A673 (cell line): ENCODE measurements at regions not wholly inside any gene's neighbourhood (a gene's known extent, or its start where the extent isn't known, plus 50 kb on each side); places are given as distances from the start of the nearest gene placed in this dataset.

Experiments
- BruUV-seq: library from RNA; stranded (reverse); fragments of 400-500 nt; replicated peaks from 2 replicates; lab custom pipeline; 2021; lab: Mats Ljungman, UMichigan
- CTCF ChIA-PET: fragments of 300-600 bp; sonication (Branson Sonifier 250); formaldehyde crosslinking; loops from one replicate; lab custom pipeline; 2022; ENCODE audit warnings: antibody characterized with exemption; lab: Charles Lee
- POLR2A ChIA-PET: fragments of 300-600 bp; sonication (Branson Sonifier 250); formaldehyde crosslinking; loops from one replicate; lab custom pipeline; 2022; ENCODE audit warnings: antibody characterized with exemption; ENCODE audit not compliant: low non-redundant PET; lab: Charles Lee
- DNase-seq: peaks from one replicate; pipeline ENCODE4 v3.0.0-alpha.2; 2015; ENCODE audit warnings: low spot score
- H3K27ac ChIP-seq: fragments of 200-600 bp; sonication (generic); 2 replicates; pipeline ENCODE4 v1.5.1; 2016; ENCODE audit warnings: mixed run types, low read depth, mild to moderate bottlenecking, mixed read lengths, antibody characterized with exemption, low read length; ENCODE audit not compliant: poor library complexity, severe bottlenecking
- H3K27me3 ChIP-seq: fragments of 200-600 bp; sonication (generic); replicated peaks from 2 replicates; pipeline ENCODE4 v1.6.1; 2017; ENCODE audit warnings: mixed run types, low read depth, mild to moderate bottlenecking, mixed read lengths, antibody characterized with exemption, low read length; ENCODE audit not compliant: insufficient read depth, poor library complexity
- H3K36me3 ChIP-seq: fragments of 200-600 bp; sonication (generic); 2 replicates; pipeline ENCODE4 v1.6.1; 2016; ENCODE audit warnings: mixed run types, mild to moderate bottlenecking, mixed read lengths, antibody characterized with exemption, low read length; ENCODE audit not compliant: insufficient read depth, poor library complexity, severe bottlenecking
- H3K4me1 ChIP-seq: fragments of 200-600 bp; sonication (generic); 2 replicates; pipeline ENCODE4 v1.6.1; 2017; ENCODE audit warnings: mixed run types, mild to moderate bottlenecking, mixed read lengths, antibody characterized with exemption, low read length; ENCODE audit not compliant: insufficient read depth, poor library complexity, severe bottlenecking
- H3K4me3 ChIP-seq: fragments of 200-600 bp; sonication (generic); 2 replicates; pipeline ENCODE4 v1.5.1; 2016; ENCODE audit warnings: low read depth, mixed run types, mild to moderate bottlenecking, mixed read lengths, low read length; ENCODE audit not compliant: poor library complexity, severe bottlenecking
- H3K9me3 ChIP-seq: fragments of 200-600 bp; sonication (generic); 2 replicates; pipeline ENCODE4 v1.6.1; 2016; ENCODE audit warnings: mixed run types, low read depth, mild to moderate bottlenecking, mixed read lengths, antibody characterized with exemption, low read length; ENCODE audit not compliant: poor library complexity, severe bottlenecking
- EZH2 ChIP-seq: fragments of 200-600 bp; sonication (generic); IDR thresholded peaks from 2 replicates; pipeline ENCODE4 v1.6.1; 2017; ENCODE audit warnings: borderline replicate concordance, low read depth, mild to moderate bottlenecking, mixed read lengths, antibody characterized with exemption, low read length; ENCODE audit not compliant: poor library complexity, severe bottlenecking
- intact Hi-C: fragments of 100-400 bp; cut with micrococcal nuclease; formaldehyde crosslinking; loops from one replicate; pipeline ENCODE4 v1.10.0; 2022; ENCODE audit not compliant: unreplicated experiment
- TF ChIP-seq, protein P1 (sequence below): fragments of 300-800, 200-600 bp; sonication (generic); conservative IDR thresholded peaks from 2 replicates; pipeline ENCODE4 v1.5.1; 2017; ENCODE audit warnings: low read depth, mild to moderate bottlenecking, antibody characterized with exemption, low read length, moderate library complexity, mixed read lengths

DNA sequence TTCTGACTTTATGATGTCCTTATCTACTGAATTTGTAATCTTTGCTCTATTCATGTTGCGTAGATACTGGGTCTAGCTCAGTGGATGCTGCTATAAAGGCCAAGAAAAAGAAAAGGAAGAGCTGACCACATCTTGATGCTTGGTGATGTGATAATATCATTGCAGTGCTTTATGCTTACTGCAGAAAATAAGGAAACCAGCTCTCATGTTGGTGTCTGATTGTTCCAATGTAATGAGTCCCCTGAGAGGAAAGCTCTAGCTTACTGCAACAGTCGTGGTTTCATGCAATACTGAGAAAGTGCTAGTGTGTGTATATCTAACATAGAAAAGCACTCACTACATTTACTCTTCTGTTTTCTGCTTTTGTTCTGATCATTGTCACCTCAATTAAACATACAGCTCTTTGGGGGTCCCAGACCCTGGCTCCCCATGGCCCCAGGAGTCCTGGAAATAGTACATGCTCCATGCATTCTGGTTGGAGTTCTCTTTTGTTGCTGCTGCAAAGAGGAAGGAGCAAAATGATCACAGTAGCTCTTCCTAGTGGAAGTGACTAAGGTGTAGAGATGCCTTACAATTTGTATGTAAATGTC, 338.8 kb downstream of the CYRIA start:
- no peak overlapping the region for H3K27ac ChIP-seq
- H3K4me1 ChIP-seq, result no peaks in the 10 kb centered on the region
- no peaks in the 10 kb centered on the region for H3K36me3 ChIP-seq
- POLR2A ChIA-PET, result no interaction called here
- peak; percentile 21 for DNase-seq
- CTCF ChIA-PET, result no interaction called here
- TF ChIP-seq, protein P1, sequence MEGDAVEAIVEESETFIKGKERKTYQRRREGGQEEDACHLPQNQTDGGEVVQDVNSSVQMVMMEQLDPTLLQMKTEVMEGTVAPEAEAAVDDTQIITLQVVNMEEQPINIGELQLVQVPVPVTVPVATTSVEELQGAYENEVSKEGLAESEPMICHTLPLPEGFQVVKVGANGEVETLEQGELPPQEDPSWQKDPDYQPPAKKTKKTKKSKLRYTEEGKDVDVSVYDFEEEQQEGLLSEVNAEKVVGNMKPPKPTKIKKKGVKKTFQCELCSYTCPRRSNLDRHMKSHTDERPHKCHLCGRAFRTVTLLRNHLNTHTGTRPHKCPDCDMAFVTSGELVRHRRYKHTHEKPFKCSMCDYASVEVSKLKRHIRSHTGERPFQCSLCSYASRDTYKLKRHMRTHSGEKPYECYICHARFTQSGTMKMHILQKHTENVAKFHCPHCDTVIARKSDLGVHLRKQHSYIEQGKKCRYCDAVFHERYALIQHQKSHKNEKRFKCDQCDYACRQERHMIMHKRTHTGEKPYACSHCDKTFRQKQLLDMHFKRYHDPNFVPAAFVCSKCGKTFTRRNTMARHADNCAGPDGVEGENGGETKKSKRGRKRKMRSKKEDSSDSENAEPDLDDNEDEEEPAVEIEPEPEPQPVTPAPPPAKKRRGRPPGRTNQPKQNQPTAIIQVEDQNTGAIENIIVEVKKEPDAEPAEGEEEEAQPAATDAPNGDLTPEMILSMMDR, result no peak
- TF ChIP-seq EZH2, result no peak
- H3K4me3 ChIP-seq, result no peak overlapping the region
- intact Hi-C loops, result no loop called here
- H3K27me3 ChIP-seq, result no peaks in the 10 kb centered on the region
- H3K9me3 ChIP-seq, result no peaks in the 10 kb centered on the region
- BruUV-seq, result no TSS peak

DNA sequence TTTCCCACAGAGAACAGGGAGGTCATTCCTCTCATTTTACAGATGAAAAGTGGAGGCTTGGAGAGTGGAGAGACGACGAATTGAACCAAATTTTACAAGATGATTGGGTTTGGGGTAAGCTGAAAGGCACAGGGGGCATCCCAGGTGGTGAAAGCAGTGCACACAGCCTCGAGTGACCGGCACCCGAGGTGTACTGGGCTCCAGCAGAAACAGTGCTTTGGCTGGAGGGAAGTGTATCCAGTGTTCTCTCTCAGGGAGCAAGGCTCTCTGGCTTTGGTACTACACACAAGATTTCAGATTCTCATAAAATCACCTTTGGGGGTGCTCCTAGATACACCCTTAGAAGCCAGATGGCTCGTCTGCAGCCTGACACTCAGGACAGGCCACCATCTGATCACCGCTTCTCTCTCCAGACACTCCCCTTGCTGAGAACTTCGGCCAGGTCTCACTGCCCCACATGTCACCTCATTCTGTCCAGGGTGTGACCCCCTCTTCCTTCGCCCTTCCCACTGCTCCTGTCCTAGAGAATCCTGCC, 339.6 kb downstream of the CYRIA start:
- DNase-seq, result no peak
- H3K9me3 ChIP-seq, result no peaks in the 10 kb centered on the region
- no peaks in the 10 kb centered on the region for H3K4me1 ChIP-seq
- H3K36me3 ChIP-seq, result no peaks in the 10 kb centered on the region
- no peak overlapping the region for H3K4me3 ChIP-seq
- intact Hi-C loops, result no loop called here
- no TSS peak for BruUV-seq
- CTCF ChIA-PET, result no interaction called here
- TF ChIP-seq, protein P1, result no peak
- TF ChIP-seq EZH2, result no peak
- H3K27ac ChIP-seq, result no peak overlapping the region
- H3K27me3 ChIP-seq, result no peaks in the 10 kb centered on the region
- POLR2A ChIA-PET, result no interaction called here

DNA sequence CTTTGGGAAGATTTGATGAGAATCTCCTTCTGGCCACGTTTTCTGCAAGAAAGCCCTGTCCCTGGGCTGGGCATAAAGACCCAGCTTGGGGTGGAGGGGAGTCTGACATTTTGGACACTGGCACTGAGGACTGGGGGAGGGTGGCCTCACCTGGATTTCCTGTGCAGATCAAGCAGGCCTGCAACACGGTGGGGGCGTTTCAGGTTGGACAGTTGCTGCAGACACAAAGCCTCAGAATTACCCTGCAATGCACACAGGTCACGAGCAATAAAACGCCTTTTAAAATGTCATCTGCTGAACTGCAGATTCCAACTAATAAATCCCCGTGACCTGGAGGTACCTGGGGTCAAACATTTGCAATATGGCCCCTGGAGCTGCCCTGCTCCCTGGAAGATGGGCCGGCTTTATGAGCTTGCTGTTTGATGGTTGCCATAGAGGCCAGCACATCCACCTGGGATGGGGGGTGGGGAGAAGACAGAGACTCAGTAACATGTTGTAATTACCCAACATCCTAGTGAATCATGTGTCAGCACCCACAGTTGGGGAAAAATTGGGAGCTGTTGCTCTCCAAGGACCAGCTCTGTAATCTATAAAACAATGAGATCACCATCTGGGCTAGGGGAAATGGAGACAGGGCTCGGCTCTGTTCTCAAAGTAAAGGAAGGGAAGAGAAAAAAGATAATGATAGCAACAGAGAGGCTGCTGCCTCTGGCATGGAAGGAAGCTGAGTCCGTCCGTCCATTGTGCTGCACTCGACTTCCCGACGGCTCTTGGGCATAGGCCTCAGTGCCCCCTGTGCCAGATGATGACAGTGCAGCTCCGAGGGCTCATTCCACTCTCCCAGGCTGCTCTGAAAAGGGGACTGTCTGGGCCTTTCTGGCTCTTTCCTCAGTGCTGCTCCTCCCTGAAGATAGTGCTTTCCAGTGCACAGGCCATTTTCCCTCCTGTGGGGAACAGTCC, 340.3 kb downstream of the CYRIA start:
- POLR2A ChIA-PET, result no interaction called here
- Histone ChIP-seq H3K36me3 (no peaks in the 10 kb centered on the region), H3K27me3 (no peaks in the 10 kb centered on the region), H3K27ac (no peak overlapping the region), H3K9me3 (no peaks in the 10 kb centered on the region), H3K4me3 (no peak overlapping the region), H3K4me1 (no peaks in the 10 kb centered on the region)
- TF ChIP-seq, protein P1, result no peak
- TF ChIP-seq EZH2, result no peak
- CTCF ChIA-PET, result no interaction called here
- BruUV-seq, result no TSS peak
- DNase-seq, result no peak
- intact Hi-C loops, result no loop called here
